ENCODE measurements at regions not wholly inside any gene's neighbourhood (a gene's known extent, or its start where the extent isn't known, plus 50 kb on each side); places are given as distances from the start of the nearest gene placed in this dataset.

DNA sequence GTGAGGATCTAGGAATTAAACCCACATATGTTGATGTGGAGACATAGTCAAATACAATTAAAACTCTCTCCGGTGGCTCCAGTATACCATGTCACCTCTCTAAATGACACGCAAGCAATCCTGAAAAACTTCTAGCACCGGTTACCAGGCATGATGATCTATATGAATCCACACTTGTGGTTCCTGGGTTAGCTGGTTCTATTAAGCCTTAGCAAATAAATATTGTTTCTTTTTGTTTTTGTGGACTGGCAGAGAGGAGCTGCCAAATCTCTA, 104.8 kb downstream of the SEC61B start:
- Mint-ChIP-seq H3K4me1 (no peaks in the 10 kb centered on the region), H3K4me3 (no peak overlapping the region), H3K27ac (ENCODE audit: unreplicated experiment) (no peak overlapping the region), H3K27me3 (ENCODE audit: low read depth) (peaks cover 12% of the 10 kb centered on the region), H3K9me3 (no peaks in the 10 kb centered on the region), H3K36me3 (ENCODE audit: low read depth) (no peaks in the 10 kb centered on the region)
- DNase-seq (ENCODE audit: low read depth, low spot score) = no peak
- TF ChIP-seq, protein P1, sequence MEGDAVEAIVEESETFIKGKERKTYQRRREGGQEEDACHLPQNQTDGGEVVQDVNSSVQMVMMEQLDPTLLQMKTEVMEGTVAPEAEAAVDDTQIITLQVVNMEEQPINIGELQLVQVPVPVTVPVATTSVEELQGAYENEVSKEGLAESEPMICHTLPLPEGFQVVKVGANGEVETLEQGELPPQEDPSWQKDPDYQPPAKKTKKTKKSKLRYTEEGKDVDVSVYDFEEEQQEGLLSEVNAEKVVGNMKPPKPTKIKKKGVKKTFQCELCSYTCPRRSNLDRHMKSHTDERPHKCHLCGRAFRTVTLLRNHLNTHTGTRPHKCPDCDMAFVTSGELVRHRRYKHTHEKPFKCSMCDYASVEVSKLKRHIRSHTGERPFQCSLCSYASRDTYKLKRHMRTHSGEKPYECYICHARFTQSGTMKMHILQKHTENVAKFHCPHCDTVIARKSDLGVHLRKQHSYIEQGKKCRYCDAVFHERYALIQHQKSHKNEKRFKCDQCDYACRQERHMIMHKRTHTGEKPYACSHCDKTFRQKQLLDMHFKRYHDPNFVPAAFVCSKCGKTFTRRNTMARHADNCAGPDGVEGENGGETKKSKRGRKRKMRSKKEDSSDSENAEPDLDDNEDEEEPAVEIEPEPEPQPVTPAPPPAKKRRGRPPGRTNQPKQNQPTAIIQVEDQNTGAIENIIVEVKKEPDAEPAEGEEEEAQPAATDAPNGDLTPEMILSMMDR (conservative IDR thresholded peaks at IDR 0.05) = no peak

DNA sequence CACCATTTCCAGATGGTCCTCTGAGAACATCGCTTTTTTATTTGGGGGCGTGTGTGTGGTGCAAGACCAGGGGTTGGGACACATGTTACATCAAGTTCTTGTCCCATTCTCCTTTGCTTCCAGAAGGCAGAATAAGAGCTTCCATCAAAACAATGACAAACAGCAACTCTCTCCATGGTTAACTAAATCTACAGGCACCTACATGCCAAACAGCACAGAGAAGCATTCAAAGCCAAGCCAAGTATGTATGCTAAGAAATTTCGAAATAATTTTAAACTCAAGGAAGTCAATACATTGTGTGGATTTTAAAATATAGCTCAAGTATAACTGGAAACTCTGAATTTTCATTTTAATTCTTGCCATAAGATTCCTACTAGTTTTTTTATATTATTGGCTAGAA, 105.6 kb downstream of the SEC61B start:
- H3K36me3 Mint-ChIP-seq (ENCODE audit: low read depth) = no peaks in the 10 kb centered on the region
- no peaks in the 10 kb centered on the region for H3K9me3 Mint-ChIP-seq
- peaks cover 11% of the 10 kb centered on the region for H3K27me3 Mint-ChIP-seq (ENCODE audit: low read depth)
- no peak overlapping the region for H3K4me3 Mint-ChIP-seq
- no peaks in the 10 kb centered on the region for H3K4me1 Mint-ChIP-seq
- no peak overlapping the region for H3K27ac Mint-ChIP-seq (ENCODE audit: unreplicated experiment)
- no peak for DNase-seq (ENCODE audit: low read depth, low spot score)
- TF ChIP-seq, protein P1 (conservative IDR thresholded peaks at IDR 0.05) = no peak

DNA sequence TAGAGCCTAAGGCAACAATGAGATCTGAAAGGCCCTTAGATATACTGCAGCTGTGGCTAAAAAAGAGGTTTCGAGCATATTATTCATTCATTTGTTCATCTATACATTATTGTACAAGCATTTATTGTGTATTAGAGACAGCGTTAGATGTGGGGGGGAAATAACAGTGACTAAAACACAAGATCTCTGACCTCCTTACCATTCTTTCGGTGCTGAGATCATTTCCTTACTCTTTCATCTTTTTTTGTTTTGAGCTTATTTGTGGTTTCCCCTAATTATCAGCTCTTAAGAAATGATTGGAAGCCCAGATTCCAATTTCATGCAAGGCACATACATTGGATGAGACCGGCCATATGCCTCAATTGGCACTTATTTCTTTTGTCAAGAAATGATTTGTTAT, 113.2 kb downstream of the SEC61B start:
- H3K4me1 Mint-ChIP-seq = no peaks in the 10 kb centered on the region

DNA sequence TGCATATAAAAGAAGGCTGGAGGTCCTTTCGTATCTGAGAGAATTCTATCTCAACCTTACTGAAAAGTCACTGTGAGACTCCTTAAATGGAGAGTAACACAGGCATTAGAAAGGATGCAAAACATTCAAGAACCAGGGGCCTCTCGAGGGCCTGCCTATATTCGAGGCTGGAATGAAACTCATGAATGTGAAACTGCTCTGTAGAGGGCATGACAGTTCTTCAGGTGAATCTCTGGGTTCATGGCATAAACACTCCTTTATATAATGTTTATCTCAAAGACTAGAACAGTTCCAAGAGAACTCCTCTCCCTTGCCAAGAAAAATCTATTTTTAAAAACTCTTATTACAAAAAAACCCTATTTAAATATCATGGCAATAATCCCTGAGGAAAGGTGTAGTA, 113.9 kb downstream of the SEC61B start:
- no peak for DNase-seq (ENCODE audit: low read depth, low spot score)
- Mint-ChIP-seq H3K27me3 (ENCODE audit: low read depth) (no peaks in the 10 kb centered on the region), H3K4me3 (no peak overlapping the region), H3K36me3 (ENCODE audit: low read depth) (no peaks in the 10 kb centered on the region), H3K27ac (ENCODE audit: unreplicated experiment) (no peak overlapping the region), H3K9me3 (peaks cover 2% of the 10 kb centered on the region), H3K4me1 (no peaks in the 10 kb centered on the region)
- TF ChIP-seq, protein P1 (conservative IDR thresholded peaks at IDR 0.05) = no peak

More for the DNA sequence above, 113.2 kb downstream of the SEC61B start:
- no peaks in the 10 kb centered on the region for H3K27me3 Mint-ChIP-seq (ENCODE audit: low read depth)
- no peaks in the 10 kb centered on the region for H3K36me3 Mint-ChIP-seq (ENCODE audit: low read depth)
- no peak for DNase-seq (ENCODE audit: low read depth, low spot score)
- H3K27ac Mint-ChIP-seq (ENCODE audit: unreplicated experiment) = no peak overlapping the region
- peaks cover 2% of the 10 kb centered on the region for H3K9me3 Mint-ChIP-seq
- no peak overlapping the region for H3K4me3 Mint-ChIP-seq
- TF ChIP-seq, protein P1 (conservative IDR thresholded peaks at IDR 0.05) = no peak

DNA sequence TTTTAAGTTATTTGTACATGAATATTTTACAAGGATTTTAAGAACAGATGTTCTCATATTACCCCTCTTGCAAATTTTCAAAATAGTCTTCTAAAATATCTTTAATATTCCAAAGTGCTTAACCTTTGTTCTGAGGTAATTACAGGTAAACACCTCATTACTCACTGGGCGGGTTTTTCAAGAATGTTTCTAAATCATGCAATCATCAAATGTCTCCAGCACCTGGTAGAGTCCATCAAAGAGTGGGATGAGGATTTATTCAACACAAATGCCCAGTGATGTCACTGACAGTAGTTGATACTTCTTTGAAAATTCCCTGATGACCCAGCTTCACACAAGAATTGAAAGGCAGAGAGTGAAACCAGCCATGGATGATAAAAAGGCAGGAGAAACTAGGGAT, 114.4 kb downstream of the SEC61B start:
- Mint-ChIP-seq H3K4me1 (no peaks in the 10 kb centered on the region), H3K36me3 (ENCODE audit: low read depth) (no peaks in the 10 kb centered on the region), H3K27me3 (ENCODE audit: low read depth) (no peaks in the 10 kb centered on the region), H3K27ac (ENCODE audit: unreplicated experiment) (no peak overlapping the region), H3K4me3 (no peak overlapping the region), H3K9me3 (peaks cover 2% of the 10 kb centered on the region)
- TF ChIP-seq, protein P1 (conservative IDR thresholded peaks at IDR 0.05) = no peak
- no peak for DNase-seq (ENCODE audit: low read depth, low spot score)

DNA sequence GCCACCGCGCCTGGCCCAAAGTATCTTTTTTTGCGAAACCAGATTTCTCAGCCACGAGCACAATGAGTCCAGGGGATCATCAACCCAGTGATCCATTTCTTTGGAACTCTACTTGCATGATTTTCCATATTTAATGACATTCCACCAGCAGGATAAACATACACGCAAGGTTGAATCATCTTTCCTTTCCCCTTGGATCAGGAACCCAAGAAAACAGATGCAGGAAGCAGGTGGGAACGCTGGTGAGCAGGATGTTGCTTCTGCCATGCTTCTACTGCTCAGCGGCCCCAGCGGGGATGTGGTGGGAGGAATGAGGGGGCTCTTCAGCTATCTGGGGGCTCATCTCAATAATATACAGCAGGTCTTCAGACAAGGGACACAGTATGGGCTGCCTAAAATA, 118.2 kb downstream of the SEC61B start:
- no peak overlapping the region for H3K27ac Mint-ChIP-seq (ENCODE audit: unreplicated experiment)
- peaks cover 2% of the 10 kb centered on the region for H3K9me3 Mint-ChIP-seq
- H3K36me3 Mint-ChIP-seq (ENCODE audit: low read depth) = no peaks in the 10 kb centered on the region
- no peaks in the 10 kb centered on the region for H3K27me3 Mint-ChIP-seq (ENCODE audit: low read depth)
- H3K4me3 Mint-ChIP-seq = no peak overlapping the region
- no peaks in the 10 kb centered on the region for H3K4me1 Mint-ChIP-seq
- no peak for DNase-seq (ENCODE audit: low read depth, low spot score)
- TF ChIP-seq, protein P1 (conservative IDR thresholded peaks at IDR 0.05) = no peak

All from neural crest cell (in vitro differentiated cells).